Osteoblast (primary cell): ENCODE measurements at regions not wholly inside any gene's neighbourhood (a gene's known extent, or its start where the extent isn't known, plus 50 kb on each side); places are given as distances from the start of the nearest gene placed in this dataset.

Source experiments
- DNase-seq: peaks from one replicate; pipeline ENCODE4 v3.0.0; 2011; ENCODE audit warnings: low spot score, mixed read lengths; ENCODE audit not compliant: insufficient read length; ENCODE audit errors: missing footprints
- H2AFZ ChIP-seq: 2 replicates; pipeline ENCODE4 v1.6.0; 2011; ENCODE audit warnings: mild to moderate bottlenecking, low read length
- H3K27ac ChIP-seq: 2 replicates; pipeline ENCODE4 v1.5.1; 2011; ENCODE audit warnings: mild to moderate bottlenecking, low read depth, low read length, moderate library complexity
- H3K27me3 ChIP-seq: 2 replicates; pipeline ENCODE4 v1.6.0; 2012; ENCODE audit warnings: mild to moderate bottlenecking, control low read depth, inconsistent platforms, low read length, moderate library complexity; ENCODE audit not compliant: insufficient read depth
- H3K36me3 ChIP-seq: 2 replicates; pipeline ENCODE4 v1.5.1; 2011; ENCODE audit warnings: mild to moderate bottlenecking, low read length, control low read depth, moderate library complexity; ENCODE audit not compliant: insufficient read depth
- H3K4me1 ChIP-seq: 2 replicates; pipeline ENCODE4 v1.5.1; 2011; ENCODE audit warnings: mild to moderate bottlenecking, low read length, control low read depth, moderate library complexity; ENCODE audit not compliant: insufficient read depth
- H3K4me2 ChIP-seq: 2 replicates; pipeline ENCODE4 v1.6.0; 2011; ENCODE audit warnings: mild to moderate bottlenecking, low read length; ENCODE audit not compliant: insufficient read depth
- H3K4me3 ChIP-seq: fragments of 200-600 bp; sonication (generic); 3 replicates; pipeline ENCODE4 v1.5.1; 2012; ENCODE audit warnings: mild to moderate bottlenecking, low read length, inconsistent platforms; ENCODE audit not compliant: insufficient read depth
- H3K79me2 ChIP-seq: 2 replicates; pipeline ENCODE4 v1.6.0; 2012; ENCODE audit warnings: mild to moderate bottlenecking, low read length, control low read depth, inconsistent platforms; ENCODE audit not compliant: insufficient read depth
- H3K9me3 ChIP-seq: 2 replicates; pipeline ENCODE4 v1.5.1; 2011; ENCODE audit warnings: low read depth, low read length, control low read depth
- H4K20me1 ChIP-seq: 2 replicates; pipeline ENCODE4 v1.6.0; 2012; ENCODE audit warnings: mild to moderate bottlenecking, low read length, control low read depth; ENCODE audit not compliant: insufficient read depth
- CTCF ChIP-seq: IDR thresholded peaks from 2 replicates; pipeline ENCODE4 v1.5.1; 2011; ENCODE audit warnings: mild to moderate bottlenecking, low read depth, low read length, moderate library complexity; ENCODE audit errors: extremely low read depth

GRCh38 chr16:86982347-86982596 lies 334.9 kb downstream of the C16orf95 start:
- Histone ChIP-seq H3K79me2 (no peaks in the 10 kb centered on the region), H3K4me1 (no peaks in the 10 kb centered on the region), H3K27me3 (no peaks in the 10 kb centered on the region), H3K36me3 (no peaks in the 10 kb centered on the region), H4K20me1 (no peaks in the 10 kb centered on the region), H3K9me3 (no peaks in the 10 kb centered on the region), H3K4me3 (no peak overlapping the region), H2AFZ (no peak overlapping the region), H3K4me2 (no peak overlapping the region), H3K27ac (no peak overlapping the region)
- DNase-seq, result peak; percentile 53
- no peak for TF ChIP-seq CTCF

GRCh38 chr16:86982912-86983311 lies 334.3 kb downstream of the C16orf95 start:
- DNase-seq, result peak; percentile 32
- no peak overlapping the region for H2AFZ ChIP-seq

GRCh38 chr16:86983621-86984020 lies 333.6 kb downstream of the C16orf95 start:
- no peaks in the 10 kb centered on the region for H3K9me3 ChIP-seq
- no peaks in the 10 kb centered on the region for H3K79me2 ChIP-seq
- DNase-seq, result peak; percentile 32
- H4K20me1 ChIP-seq, result no peaks in the 10 kb centered on the region
- H3K4me3 ChIP-seq, result no peak overlapping the region
- H3K36me3 ChIP-seq, result no peaks in the 10 kb centered on the region
- TF ChIP-seq CTCF, result no peak
- H3K27me3 ChIP-seq, result no peaks in the 10 kb centered on the region
- no peak overlapping the region for H3K27ac ChIP-seq
- H3K4me1 ChIP-seq, result no peaks in the 10 kb centered on the region
- no peak overlapping the region for H3K4me2 ChIP-seq
- no peak overlapping the region for H2AFZ ChIP-seq

More at GRCh38 chr16:86982912-86983311, 334.3 kb downstream of the C16orf95 start:
- no peak overlapping the region for H3K4me3 ChIP-seq
- H3K36me3 ChIP-seq, result no peaks in the 10 kb centered on the region
- no peak overlapping the region for H3K4me2 ChIP-seq
- no peaks in the 10 kb centered on the region for H4K20me1 ChIP-seq
- TF ChIP-seq CTCF, result no peak
- H3K27ac ChIP-seq, result no peak overlapping the region
- no peaks in the 10 kb centered on the region for H3K4me1 ChIP-seq
- no peaks in the 10 kb centered on the region for H3K27me3 ChIP-seq
- H3K9me3 ChIP-seq, result no peaks in the 10 kb centered on the region
- H3K79me2 ChIP-seq, result no peaks in the 10 kb centered on the region

- peak; percentile 13 for DNase-seq
- no peaks in the 10 kb centered on the region for H3K9me3 ChIP-seq
- H3K27me3 ChIP-seq, result no peaks in the 10 kb centered on the region
- no peaks in the 10 kb centered on the region for H3K79me2 ChIP-seq
- H3K36me3 ChIP-seq, result no peaks in the 10 kb centered on the region
- no peaks in the 10 kb centered on the region for H3K4me1 ChIP-seq
- no peak overlapping the region for H2AFZ ChIP-seq
- H3K4me2 ChIP-seq, result no peak overlapping the region
- no peaks in the 10 kb centered on the region for H4K20me1 ChIP-seq
- no peak overlapping the region for H3K27ac ChIP-seq
- no peak overlapping the region for H3K4me3 ChIP-seq
- no peak for TF ChIP-seq CTCF
Observed at GRCh38 chr16:86984343-86984742, 332.8 kb downstream of the C16orf95 start.
